CD4-positive, alpha-beta memory T cell (primary cell): ENCODE measurements at regions not wholly inside any gene's neighbourhood (a gene's known extent, or its start where the extent isn't known, plus 50 kb on each side); places are given as distances from the start of the nearest gene placed in this dataset.

ENCODE experiments used
- CTCF ChIA-PET: fragments of 350-600 bp; sonication (Branson Sonifier 250); formaldehyde crosslinking; loops from one replicate; lab custom pipeline; 2021; ENCODE audit warnings: inconsistent platforms; ENCODE audit not compliant: partially characterized antibody; lab: Charles Lee
- POLR2A ChIA-PET: fragments of 350-600 bp; sonication (Branson Sonifier 250); formaldehyde crosslinking; loops from one replicate; lab custom pipeline; 2021; ENCODE audit not compliant: partially characterized antibody; lab: Charles Lee
- DNase-seq, 5 donors: peaks; one replicate each; pipeline versions ENCODE4 v3.0.0 to v3.0.0-alpha.2; 2020 to 2022; ENCODE audit warnings: mixed read lengths in 1 of 5
- H3K27ac ChIP-seq: one replicate; pipeline ENCODE4 v1.7.0; 2013; ENCODE audit warnings: low read depth, low read length
- H3K27me3 ChIP-seq: 2 replicates; pipeline ENCODE4 v1.7.0; 2013; ENCODE audit warnings: mild to moderate bottlenecking, low read length, moderate library complexity; ENCODE audit not compliant: insufficient read depth
- H3K36me3 ChIP-seq: 2 replicates; pipeline ENCODE4 v1.7.0; 2013; ENCODE audit warnings: mild to moderate bottlenecking, low read length, moderate library complexity; ENCODE audit not compliant: insufficient read depth
- H3K4me1 ChIP-seq: 2 replicates; pipeline ENCODE4 v1.7.0; 2013; ENCODE audit warnings: mild to moderate bottlenecking, low read length, moderate library complexity; ENCODE audit not compliant: insufficient read depth
- H3K4me3 ChIP-seq, 2 donors: one replicate each; pipeline ENCODE4 v1.7.0; 2013; ENCODE audit warnings: low read length in 2 of 2, mild to moderate bottlenecking in 1 of 2
- H3K9me3 ChIP-seq, 2 donors: one replicate each; pipeline ENCODE4 v1.7.0; 2013; ENCODE audit warnings: low read length in 2 of 2, control low read depth in 1 of 2; ENCODE audit not compliant: control insufficient read depth in 1 of 2
- H3K27ac Mint-ChIP-seq, 7 donors: one replicate each; pipeline ENCODE4 v1.8.0; 2020 to 2021; ENCODE audit warnings: mixed read lengths in 7 of 7, mild to moderate bottlenecking in 6 of 7, inconsistent platforms in 3 of 7, moderate library complexity in 3 of 7
- H3K27me3 Mint-ChIP-seq, 2 donors: one replicate each; pipeline ENCODE4 v1.8.0; 2020 to 2021; ENCODE audit warnings: mixed read lengths in 2 of 2
- H3K36me3 Mint-ChIP-seq, 2 donors: one replicate each; pipeline ENCODE4 v1.8.0; 2020 to 2021; ENCODE audit warnings: mixed read lengths in 2 of 2, inconsistent platforms in 1 of 2, mild to moderate bottlenecking in 1 of 2
- H3K4me1 Mint-ChIP-seq, 4 donors: one replicate each; pipeline ENCODE4 v1.8.0; 2020 to 2021; ENCODE audit warnings: mixed read lengths in 4 of 4, mild to moderate bottlenecking in 1 of 4
- H3K4me3 Mint-ChIP-seq, 8 donors: one replicate each; pipeline ENCODE4 v1.8.0; 2020 to 2021; ENCODE audit warnings: mixed read lengths in 8 of 8, mild to moderate bottlenecking in 7 of 8, moderate library complexity in 6 of 8, inconsistent platforms in 3 of 8
- H3K9me3 Mint-ChIP-seq, 8 donors: one replicate each; pipeline ENCODE4 v1.8.0; 2020 to 2021; ENCODE audit warnings: mixed read lengths in 8 of 8, mild to moderate bottlenecking in 5 of 8, inconsistent platforms in 3 of 8, moderate library complexity in 1 of 8
- intact Hi-C: fragments of 100-400 bp; cut with micrococcal nuclease; formaldehyde crosslinking; loops from one replicate; pipeline ENCODE4 v1.15.1; 2023

- CTCF ChIA-PET = interaction anchor here (0.6 kb wide), 1 partner anchor 144 kb away, joined by 3 read pairs; no protein-coding TSS in a partner anchor
- no peaks in the 10 kb centered on the region for H3K27me3 ChIP-seq
- H3K4me1 ChIP-seq = no peaks in the 10 kb centered on the region
- peaks cover 4 to 5% of the 10 kb centered on the region in 2 donors for H3K27me3 Mint-ChIP-seq
- H3K36me3 Mint-ChIP-seq = peaks cover 0 to 3% of the 10 kb centered on the region in 2 donors
- peaks cover 0 to 4% (median 1%) of the 10 kb centered on the region in 4 donors for H3K4me1 Mint-ChIP-seq
- POLR2A ChIA-PET = no interaction called here
- H3K4me3 ChIP-seq = no peak overlapping the region
- no peaks in the 10 kb centered on the region for H3K9me3 Mint-ChIP-seq
- H3K27ac ChIP-seq = no peak overlapping the region
- DNase-seq = no peak
- H3K27ac Mint-ChIP-seq = no peak overlapping the region
- no peak overlapping the region for H3K4me3 Mint-ChIP-seq
- H3K9me3 ChIP-seq = no peaks in the 10 kb centered on the region
- intact Hi-C loops = no loop called here
- no peaks in the 10 kb centered on the region for H3K36me3 ChIP-seq
These were observed 122.6 kb upstream of the MED13 start for GRCh38 chr17:62187681-62188080.

GRCh38 chr17:62186841-62187240 lies 121.8 kb upstream of the MED13 start:
- no peak overlapping the region for H3K27ac Mint-ChIP-seq
- intact Hi-C loops = no loop called here
- peaks cover 0 to 6% (median 0%) of the 10 kb centered on the region in 8 donors for H3K9me3 Mint-ChIP-seq
- Histone ChIP-seq H3K4me1 (no peaks in the 10 kb centered on the region), H3K9me3 (no peaks in the 10 kb centered on the region), H3K4me3 (no peak overlapping the region), H3K36me3 (no peaks in the 10 kb centered on the region), H3K27me3 (no peaks in the 10 kb centered on the region), H3K27ac (no peak overlapping the region)
- H3K4me3 Mint-ChIP-seq = no peak overlapping the region
- DNase-seq = no peak
- H3K36me3 Mint-ChIP-seq = peaks cover 0 to 3% of the 10 kb centered on the region in 2 donors
- peaks cover 0 to under 1% (median 0%) of the 10 kb centered on the region in 4 donors for H3K4me1 Mint-ChIP-seq
- H3K27me3 Mint-ChIP-seq = peaks cover 4 to 5% of the 10 kb centered on the region in 2 donors
- CTCF ChIA-PET = no interaction called here
- POLR2A ChIA-PET = no interaction called here

GRCh38 chr17:62180772-62181171 lies 115.7 kb upstream of the MED13 start:
- no peaks in the 10 kb centered on the region for H3K36me3 ChIP-seq
- no peaks in the 10 kb centered on the region for H3K4me1 ChIP-seq
- H3K9me3 Mint-ChIP-seq = peaks cover 0 to 22% (median 10%) of the 10 kb centered on the region in 8 donors
- CTCF ChIA-PET = no interaction called here
- H3K4me3 Mint-ChIP-seq = no peak overlapping the region
- H3K27ac ChIP-seq = no peak overlapping the region
- no peaks in the 10 kb centered on the region for H3K27me3 ChIP-seq
- POLR2A ChIA-PET = no interaction called here
- H3K36me3 Mint-ChIP-seq = peaks cover 0 to 3% of the 10 kb centered on the region in 2 donors
- intact Hi-C loops = no loop called here
- no peaks in the 10 kb centered on the region for H3K4me1 Mint-ChIP-seq
- peaks cover 0 to 2% of the 10 kb centered on the region in 2 donors for H3K27me3 Mint-ChIP-seq
- no peaks in the 10 kb centered on the region for H3K9me3 ChIP-seq
- no peak for DNase-seq
- no peak overlapping the region for H3K27ac Mint-ChIP-seq
- H3K4me3 ChIP-seq = no peak overlapping the region

GRCh38 chr17:62179525-62180161 lies 114.6 kb upstream of the MED13 start:
- DNase-seq = no peak
- H3K27me3 ChIP-seq = no peaks in the 10 kb centered on the region
- H3K27me3 Mint-ChIP-seq = no peaks in the 10 kb centered on the region
- intact Hi-C loops = no loop called here
- H3K4me1 ChIP-seq = no peaks in the 10 kb centered on the region
- no peaks in the 10 kb centered on the region for H3K9me3 ChIP-seq
- H3K36me3 Mint-ChIP-seq = peaks cover 0 to 3% of the 10 kb centered on the region in 2 donors
- H3K4me3 ChIP-seq = no peak overlapping the region
- POLR2A ChIA-PET = no interaction called here
- peaks cover 0 to 22% (median 10%) of the 10 kb centered on the region in 8 donors for H3K9me3 Mint-ChIP-seq
- no peaks in the 10 kb centered on the region for H3K36me3 ChIP-seq
- no peak overlapping the region for H3K27ac ChIP-seq
- H3K27ac Mint-ChIP-seq = no peak overlapping the region
- H3K4me3 Mint-ChIP-seq = no peak overlapping the region
- CTCF ChIA-PET = no interaction called here
- no peaks in the 10 kb centered on the region for H3K4me1 Mint-ChIP-seq

GRCh38 chr17:62178579-62178978 lies 113.5 kb upstream of the MED13 start:
- DNase-seq = no peak
- Histone ChIP-seq H3K27ac (no peak overlapping the region), H3K9me3 (no peaks in the 10 kb centered on the region), H3K4me1 (no peaks in the 10 kb centered on the region), H3K4me3 (no peak overlapping the region), H3K36me3 (no peaks in the 10 kb centered on the region), H3K27me3 (no peaks in the 10 kb centered on the region)
- Mint-ChIP-seq H3K36me3 (peaks cover 0 to 2% of the 10 kb centered on the region in 2 donors), H3K27ac (no peak overlapping the region), H3K27me3 (peaks cover 0 to 3% of the 10 kb centered on the region in 2 donors), H3K4me1 (no peaks in the 10 kb centered on the region), H3K9me3 (peaks cover 0 to 22% (median 11%) of the 10 kb centered on the region in 8 donors), H3K4me3 (no peak overlapping the region)
- ChIA-PET CTCF (no interaction called here), POLR2A (no interaction called here)
- intact Hi-C loops = no loop called here

DNA sequence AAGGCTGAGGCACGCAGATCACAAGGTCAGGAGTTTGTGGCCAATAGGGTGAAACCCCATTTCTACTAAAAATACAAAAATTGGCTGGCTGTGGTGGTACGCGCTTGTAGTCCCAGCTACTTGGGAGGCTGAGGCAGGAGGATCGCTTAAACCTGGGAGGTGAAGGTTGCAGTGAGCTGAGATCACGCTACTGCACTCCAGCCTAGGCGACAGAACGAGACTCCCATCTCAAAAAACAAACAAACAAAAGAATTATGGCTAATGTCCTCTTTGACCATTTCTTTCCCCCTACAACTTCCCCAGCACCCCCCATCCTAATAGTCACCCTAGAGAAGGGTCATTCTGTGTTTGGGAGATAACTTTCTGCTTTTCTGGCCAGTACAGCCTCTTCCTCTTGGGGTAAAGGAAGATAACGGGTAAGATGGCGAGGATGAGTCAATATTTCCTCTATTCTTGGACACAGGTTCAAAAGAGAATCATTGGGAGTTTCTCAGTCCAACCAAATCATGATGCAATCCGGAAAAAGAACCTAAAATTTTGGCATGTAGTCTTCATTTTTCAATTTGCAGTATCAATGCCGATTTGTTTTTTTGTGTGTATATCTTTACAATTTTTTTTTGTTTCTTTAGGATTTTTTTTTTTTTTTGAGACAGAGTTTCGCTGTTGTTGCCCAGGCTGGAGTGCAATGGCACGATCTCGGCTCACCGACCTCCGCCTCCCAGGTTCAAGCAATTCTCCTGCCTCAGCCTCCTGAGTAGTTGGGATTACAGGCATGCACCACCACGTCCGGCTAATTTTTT lies 107.6 kb upstream of the MED13 start:
- Mint-ChIP-seq H3K9me3 (peaks cover 0 to 2% (median 0%) of the 10 kb centered on the region in 8 donors), H3K4me3 (no peak overlapping the region), H3K4me1 (no peaks in the 10 kb centered on the region), H3K27me3 (peaks cover 7 to 9% of the 10 kb centered on the region in 2 donors), H3K36me3 (no peaks in the 10 kb centered on the region), H3K27ac (no peak overlapping the region)
- Histone ChIP-seq H3K4me3 (no peak overlapping the region), H3K9me3 (no peaks in the 10 kb centered on the region), H3K36me3 (no peaks in the 10 kb centered on the region), H3K4me1 (no peaks in the 10 kb centered on the region), H3K27me3 (no peaks in the 10 kb centered on the region), H3K27ac (no peak overlapping the region)
- ChIA-PET POLR2A (no interaction called here), CTCF (no interaction called here)
- intact Hi-C loops = no loop called here
- no peak for DNase-seq

DNA sequence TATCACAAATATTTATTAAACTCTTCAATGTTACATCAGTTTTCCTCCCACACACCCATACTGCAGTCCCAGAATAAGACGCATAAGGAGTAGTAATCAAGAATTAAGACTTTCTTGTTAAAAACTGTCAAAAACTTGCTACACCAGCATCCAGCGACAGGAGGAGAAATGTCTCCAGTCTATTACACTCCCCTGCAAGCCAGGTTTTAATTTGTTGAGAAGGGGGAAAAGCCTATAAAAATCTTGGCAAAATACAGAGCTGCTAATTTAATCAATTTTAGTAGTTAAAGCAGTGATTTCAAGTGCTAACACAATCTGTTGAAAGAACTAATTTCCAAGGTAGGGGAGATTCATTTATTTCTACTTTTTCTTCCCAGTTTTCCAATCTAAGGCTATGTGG lies 102.0 kb upstream of the MED13 start:
- DNase-seq = no peak
- Mint-ChIP-seq H3K36me3 (no peaks in the 10 kb centered on the region), H3K4me3 (no peak overlapping the region), H3K27me3 (peaks cover 6 to 9% of the 10 kb centered on the region in 2 donors), H3K27ac (no peak overlapping the region), H3K9me3 (no peaks in the 10 kb centered on the region), H3K4me1 (peaks cover 7 to 12% (median 10%) of the 10 kb centered on the region in 4 donors)
- peaks cover 9% of the 10 kb centered on the region for H3K4me1 ChIP-seq
- H3K36me3 ChIP-seq = no peaks in the 10 kb centered on the region
- CTCF ChIA-PET = no interaction called here
- H3K9me3 ChIP-seq = no peaks in the 10 kb centered on the region
- H3K27ac ChIP-seq = no peak overlapping the region
- H3K27me3 ChIP-seq = no peaks in the 10 kb centered on the region
- POLR2A ChIA-PET = no interaction called here
- intact Hi-C loops = no loop called here
- H3K4me3 ChIP-seq = no peak overlapping the region
